Caco-2 (cell line): ENCODE measurements at regions not wholly inside any gene's neighbourhood (a gene's known extent, or its start where the extent isn't known, plus 50 kb on each side); places are given as distances from the start of the nearest gene placed in this dataset.

Experiments used
- BruUV-seq: library from RNA; stranded (reverse); fragments of 400-500 nt; replicated peaks from 2 replicates; lab custom pipeline; 2021; lab: Mats Ljungman, UMichigan
- CTCF ChIA-PET: fragments of 300-600 bp; sonication (Branson Sonifier 250); formaldehyde crosslinking; loops from one replicate; lab custom pipeline; 2022; ENCODE audit warnings: antibody characterized with exemption; lab: Charles Lee
- POLR2A ChIA-PET: fragments of 300-600 bp; sonication (Branson Sonifier 250); formaldehyde crosslinking; loops from one replicate; lab custom pipeline; 2022; ENCODE audit warnings: antibody characterized with exemption; lab: Charles Lee
- DNase-seq, 2 experiments: peaks; one replicate each; pipeline versions ENCODE4 v3.0.0 to v3.0.0-alpha.2; 2020 to 2022
- H3K27me3 ChIP-seq: replicated peaks from 2 replicates; pipeline ENCODE4 v1.6.0; 2011; ENCODE audit warnings: low read length; ENCODE audit not compliant: control insufficient read depth, insufficient read depth
- H3K36me3 ChIP-seq: 2 replicates; pipeline ENCODE4 v1.5.1; 2011; ENCODE audit warnings: low read length; ENCODE audit not compliant: control insufficient read depth, insufficient read depth
- H3K4me1 ChIP-seq: fragments of 250-450 bp; sonication (Bioruptor Pico); 2 replicates; pipeline ENCODE4 v1.5.1; 2020; ENCODE audit warnings: mild to moderate bottlenecking
- H3K4me3 ChIP-seq: 2 replicates; pipeline ENCODE4 v1.5.1; 2011; ENCODE audit warnings: low read depth, mild to moderate bottlenecking, control low read depth, low read length
- H3K9me3 ChIP-seq: fragments of 250-450 bp; sonication (Bioruptor Pico); 2 replicates; pipeline ENCODE4 v1.5.1; 2020; ENCODE audit warnings: mild to moderate bottlenecking, moderate library complexity
- H3K27ac Mint-ChIP-seq: one replicate; pipeline ENCODE4 v1.8.0; 2022; ENCODE audit warnings: mixed read lengths; ENCODE audit not compliant: unreplicated experiment
- H3K27me3 Mint-ChIP-seq: one replicate; pipeline ENCODE4 v1.8.0; 2022; ENCODE audit warnings: mixed read lengths; ENCODE audit not compliant: insufficient read depth, unreplicated experiment
- H3K36me3 Mint-ChIP-seq: one replicate; pipeline ENCODE4 v1.8.0; 2022; ENCODE audit warnings: mild to moderate bottlenecking, mixed read lengths; ENCODE audit not compliant: insufficient read depth, unreplicated experiment
- H3K4me1 Mint-ChIP-seq: one replicate; pipeline ENCODE4 v1.8.0; 2022; ENCODE audit warnings: low read depth, mixed read lengths; ENCODE audit not compliant: unreplicated experiment
- H3K4me3 Mint-ChIP-seq: one replicate; pipeline ENCODE4 v1.8.0; 2022; ENCODE audit warnings: mild to moderate bottlenecking, moderate library complexity, mixed read lengths; ENCODE audit not compliant: unreplicated experiment
- H3K9me3 Mint-ChIP-seq: one replicate; pipeline ENCODE4 v1.8.0; 2022; ENCODE audit warnings: mixed read lengths; ENCODE audit not compliant: unreplicated experiment
- CTCF ChIP-seq, 2 experiments: fragments of 200-600 bp in 1 of 2; IDR thresholded peaks; 1 replicate in 1 of 2; 2 replicates in 1 of 2; pipeline versions ENCODE4 v1.5.1 to v1.8.0; 2011 to 2022; ENCODE audit warnings: antibody characterized with exemption in 1 of 2, control low read depth in 1 of 2, inconsistent platforms in 1 of 2, low read depth in 1 of 2, low read length in 1 of 2, mild to moderate bottlenecking in 1 of 2, moderate library complexity in 1 of 2; ENCODE audit not compliant: insufficient read depth in 1 of 2, severe bottlenecking in 1 of 2, unreplicated experiment in 1 of 2
- intact Hi-C: fragments of 100-400 bp; cut with micrococcal nuclease; formaldehyde crosslinking; loops from one replicate; pipeline ENCODE4 v1.10.0; 2022; ENCODE audit not compliant: unreplicated experiment

GRCh38 chr15:70169147-70169546 is 71.4 kb upstream of the TLE3 start:
- intact Hi-C loops: no loop called here
- H3K27me3 ChIP-seq: no peaks in the 10 kb centered on the region
- Mint-ChIP-seq H3K9me3 (no peaks in the 10 kb centered on the region), H3K4me3 (no peak overlapping the region), H3K4me1 (peaks cover 26% of the 10 kb centered on the region), H3K27me3 (peaks cover 3% of the 10 kb centered on the region), H3K36me3 (peaks cover 5% of the 10 kb centered on the region), H3K27ac (no peak overlapping the region)
- TF ChIP-seq CTCF (IDR thresholded peaks at IDR 0.05; ENCODE audit: insufficient read depth in 1 of 2, low read depth in 1 of 2, low read length in 1 of 2, severe bottlenecking in 1 of 2, unreplicated experiment in 1 of 2): no peak
- DNase-seq: no peak
- H3K36me3 ChIP-seq: no peaks in the 10 kb centered on the region
- peaks cover 28% of the 10 kb centered on the region for H3K4me1 ChIP-seq
- POLR2A ChIA-PET: no interaction called here
- CTCF ChIA-PET: no interaction called here
- H3K4me3 ChIP-seq: no peak overlapping the region
- H3K9me3 ChIP-seq: no peaks in the 10 kb centered on the region
- no TSS peak for BruUV-seq

DNA sequence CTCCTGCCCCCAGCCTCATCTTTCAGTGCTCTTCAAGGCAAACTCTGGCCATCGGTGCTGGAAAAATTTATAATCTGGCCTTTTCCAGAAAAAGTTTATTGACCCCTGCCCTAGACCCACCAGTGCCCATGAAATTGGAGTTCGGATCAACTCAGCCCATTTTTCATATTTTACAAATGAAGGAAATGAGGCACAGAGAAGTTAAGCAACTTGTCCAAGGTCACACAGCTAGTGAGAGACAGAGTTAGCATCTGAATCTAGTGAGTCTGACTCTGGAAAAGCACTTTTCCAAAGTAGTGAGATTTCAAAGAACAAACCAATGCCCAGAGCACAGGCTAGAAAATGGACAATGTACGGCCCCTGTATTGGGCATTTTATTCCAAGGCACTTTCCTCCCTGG is 69.4 kb upstream of the TLE3 start:
- no peaks in the 10 kb centered on the region for H3K27me3 ChIP-seq
- TF ChIP-seq CTCF (IDR thresholded peaks at IDR 0.05; ENCODE audit: insufficient read depth in 1 of 2, low read depth in 1 of 2, low read length in 1 of 2, severe bottlenecking in 1 of 2, unreplicated experiment in 1 of 2): no peak
- ChIA-PET POLR2A (no interaction called here), CTCF (no interaction called here)
- no TSS peak for BruUV-seq
- Mint-ChIP-seq H3K27ac (no peak overlapping the region), H3K4me3 (no peak overlapping the region), H3K27me3 (no peaks in the 10 kb centered on the region), H3K9me3 (no peaks in the 10 kb centered on the region), H3K4me1 (peaks cover 10% of the 10 kb centered on the region), H3K36me3 (no peaks in the 10 kb centered on the region)
- H3K4me3 ChIP-seq: no peak overlapping the region
- H3K4me1 ChIP-seq: peaks cover 21% of the 10 kb centered on the region
- intact Hi-C loops: no loop called here
- no peaks in the 10 kb centered on the region for H3K36me3 ChIP-seq
- no peaks in the 10 kb centered on the region for H3K9me3 ChIP-seq
- DNase-seq: no peak

DNA sequence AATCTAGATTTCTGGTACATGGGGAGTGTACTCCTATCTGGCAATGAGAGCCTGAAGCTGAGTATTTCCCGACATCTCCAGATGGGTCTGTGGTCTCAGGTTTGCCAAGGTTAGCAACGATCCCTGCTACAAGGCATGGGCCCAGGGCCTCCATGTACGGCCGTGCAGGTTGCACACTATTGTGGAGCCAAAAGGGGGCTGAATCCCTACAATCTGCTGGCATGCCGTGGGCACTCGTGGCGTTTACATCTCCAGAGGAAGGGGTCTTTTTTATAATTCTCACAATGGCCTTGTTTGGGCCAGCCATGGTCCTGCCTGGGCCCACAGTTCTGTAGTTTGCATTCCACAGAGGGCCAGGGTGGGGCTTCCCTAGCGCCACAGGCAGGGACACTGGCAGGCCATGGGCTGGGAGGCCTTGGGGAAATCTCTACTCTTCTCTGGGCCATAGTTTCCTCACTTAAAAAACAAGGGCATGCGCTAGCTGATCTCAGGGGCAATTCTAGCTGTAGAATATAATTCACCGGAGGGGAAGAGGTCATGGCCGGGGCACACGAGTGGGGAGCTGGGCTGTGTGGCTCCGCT is 68.9 kb upstream of the TLE3 start:
- Histone ChIP-seq H3K36me3 (no peaks in the 10 kb centered on the region), H3K4me3 (no peak overlapping the region), H3K27me3 (no peaks in the 10 kb centered on the region), H3K4me1 (peaks cover 16% of the 10 kb centered on the region), H3K9me3 (no peaks in the 10 kb centered on the region)
- H3K4me3 Mint-ChIP-seq: no peak overlapping the region
- no TSS peak for BruUV-seq
- TF ChIP-seq CTCF (IDR thresholded peaks at IDR 0.05; ENCODE audit: insufficient read depth in 1 of 2, low read depth in 1 of 2, low read length in 1 of 2, severe bottlenecking in 1 of 2, unreplicated experiment in 1 of 2): no peak
- CTCF ChIA-PET: no interaction called here
- no peaks in the 10 kb centered on the region for H3K9me3 Mint-ChIP-seq
- no peaks in the 10 kb centered on the region for H3K36me3 Mint-ChIP-seq
- POLR2A ChIA-PET: no interaction called here
- H3K27ac Mint-ChIP-seq: no peak overlapping the region
- H3K4me1 Mint-ChIP-seq: peaks cover 10% of the 10 kb centered on the region
- no peak for DNase-seq
- H3K27me3 Mint-ChIP-seq: no peaks in the 10 kb centered on the region
- intact Hi-C loops: no loop called here
